GM23248 (cell line): ENCODE measurements at regions not wholly inside any gene's neighbourhood (a gene's known extent, or its start where the extent isn't known, plus 50 kb on each side); places are given as distances from the start of the nearest gene placed in this dataset.

ENCODE experiments used
- EZH2 ChIP-seq: fragments of 200-600 bp; sonication (generic); IDR thresholded peaks from 2 replicates; pipeline ENCODE4 v1.6.1; 2018; ENCODE audit warnings: antibody characterized with exemption, mild to moderate bottlenecking; ENCODE audit not compliant: insufficient read depth, poor library complexity, severe bottlenecking
- EZH2phosphoT487 ChIP-seq: fragments of 200-600 bp; sonication (generic); IDR thresholded peaks from 2 replicates; pipeline ENCODE4 v1.6.1; 2018; ENCODE audit warnings: antibody characterized with exemption, moderate library complexity, mild to moderate bottlenecking, low read depth; ENCODE audit not compliant: insufficient read depth

- TF ChIP-seq EZH2 (no peak), EZH2phosphoT487 (no peak)
Observed at GRCh38 chr22:22755778-22756100, 111.3 kb downstream of the GGTLC2 start.
